PFSK-1 (cell line): ENCODE measurements at regions not wholly inside any gene's neighbourhood (a gene's known extent, or its start where the extent isn't known, plus 50 kb on each side); places are given as distances from the start of the nearest gene placed in this dataset.

Experiments
- FOXP2 ChIP-seq: optimal IDR thresholded peaks from 2 replicates; pipeline ENCODE3; 2011; ENCODE audit warnings: borderline replicate concordance, control low read depth, inconsistent platforms; ENCODE audit not compliant: insufficient read depth; ENCODE audit errors: extremely low read length, extremely low read depth
- POLR2AphosphoS5 ChIP-seq: IDR thresholded peaks from 2 replicates; pipeline ENCODE4 v1.6.1; 2012; ENCODE audit warnings: low read depth, mild to moderate bottlenecking, control low read depth, low read length, moderate library complexity
- SIN3A ChIP-seq: IDR thresholded peaks from 2 replicates; pipeline ENCODE4 v1.6.1; 2012; ENCODE audit warnings: mild to moderate bottlenecking, low read length, moderate library complexity, borderline replicate concordance; ENCODE audit not compliant: insufficient read depth
- TAF1 ChIP-seq: IDR thresholded peaks from 2 replicates; pipeline ENCODE4 v1.6.1; 2012; ENCODE audit warnings: low read length, control low read depth, borderline replicate concordance; ENCODE audit not compliant: insufficient read depth
- TF ChIP-seq, protein P1 (sequence below), 2 experiments: IDR thresholded peaks; 2 replicates each; pipeline versions ENCODE4 v1.6.1 to v1.8.0; 2011 to 2012; ENCODE audit warnings: low read depth in 2 of 2, low read length in 2 of 2, control low read depth in 1 of 2, inconsistent platforms in 1 of 2, mild to moderate bottlenecking in 1 of 2, moderate library complexity in 1 of 2; ENCODE audit not compliant: insufficient read depth in 1 of 2

- TF ChIP-seq, protein P1, sequence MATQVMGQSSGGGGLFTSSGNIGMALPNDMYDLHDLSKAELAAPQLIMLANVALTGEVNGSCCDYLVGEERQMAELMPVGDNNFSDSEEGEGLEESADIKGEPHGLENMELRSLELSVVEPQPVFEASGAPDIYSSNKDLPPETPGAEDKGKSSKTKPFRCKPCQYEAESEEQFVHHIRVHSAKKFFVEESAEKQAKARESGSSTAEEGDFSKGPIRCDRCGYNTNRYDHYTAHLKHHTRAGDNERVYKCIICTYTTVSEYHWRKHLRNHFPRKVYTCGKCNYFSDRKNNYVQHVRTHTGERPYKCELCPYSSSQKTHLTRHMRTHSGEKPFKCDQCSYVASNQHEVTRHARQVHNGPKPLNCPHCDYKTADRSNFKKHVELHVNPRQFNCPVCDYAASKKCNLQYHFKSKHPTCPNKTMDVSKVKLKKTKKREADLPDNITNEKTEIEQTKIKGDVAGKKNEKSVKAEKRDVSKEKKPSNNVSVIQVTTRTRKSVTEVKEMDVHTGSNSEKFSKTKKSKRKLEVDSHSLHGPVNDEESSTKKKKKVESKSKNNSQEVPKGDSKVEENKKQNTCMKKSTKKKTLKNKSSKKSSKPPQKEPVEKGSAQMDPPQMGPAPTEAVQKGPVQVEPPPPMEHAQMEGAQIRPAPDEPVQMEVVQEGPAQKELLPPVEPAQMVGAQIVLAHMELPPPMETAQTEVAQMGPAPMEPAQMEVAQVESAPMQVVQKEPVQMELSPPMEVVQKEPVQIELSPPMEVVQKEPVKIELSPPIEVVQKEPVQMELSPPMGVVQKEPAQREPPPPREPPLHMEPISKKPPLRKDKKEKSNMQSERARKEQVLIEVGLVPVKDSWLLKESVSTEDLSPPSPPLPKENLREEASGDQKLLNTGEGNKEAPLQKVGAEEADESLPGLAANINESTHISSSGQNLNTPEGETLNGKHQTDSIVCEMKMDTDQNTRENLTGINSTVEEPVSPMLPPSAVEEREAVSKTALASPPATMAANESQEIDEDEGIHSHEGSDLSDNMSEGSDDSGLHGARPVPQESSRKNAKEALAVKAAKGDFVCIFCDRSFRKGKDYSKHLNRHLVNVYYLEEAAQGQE (IDR thresholded peaks at IDR 0.05; ENCODE audit: insufficient read depth in 1 of 2, low read depth in 2 of 2, low read length in 2 of 2): no peak
- TF ChIP-seq POLR2AphosphoS5 (no peak), SIN3A (no peak), TAF1 (no peak), FOXP2 (no peak)
Measured at GRCh38 chr1:232518349-232518748, 111.6 kb downstream of the SIPA1L2 start.
